IMR-90 (cell line): ENCODE measurements at regions not wholly inside any gene's neighbourhood (a gene's known extent, or its start where the extent isn't known, plus 50 kb on each side); places are given as distances from the start of the nearest gene placed in this dataset.

Experiments
- CEBPB ChIP-seq: IDR thresholded peaks from 2 replicates; pipeline ENCODE4 v1.6.1; 2012; ENCODE audit warnings: low read depth, low read length, improper control_type of control experiment
- CHD1 ChIP-seq: IDR thresholded peaks from 2 replicates; pipeline ENCODE4 v1.6.1; 2012; ENCODE audit warnings: low read depth, low read length, improper control_type of control experiment
- CTCF ChIP-seq: conservative IDR thresholded peaks from 2 replicates; pipeline ENCODE4 v1.5.1; 2012; ENCODE audit warnings: mild to moderate bottlenecking, low read depth, low read length, improper control_type of control experiment
- ELK1 ChIP-seq: fragments of 150-350 bp; IDR thresholded peaks from 2 replicates; pipeline ENCODE4 v1.6.1; 2016; ENCODE audit warnings: low read depth, mild to moderate bottlenecking, low read length, moderate library complexity, borderline replicate concordance
- FOS ChIP-seq: fragments of 150-350 bp; IDR thresholded peaks from 2 replicates; pipeline ENCODE4 v1.6.1; 2016; ENCODE audit warnings: low read depth, low read length
- MAFK ChIP-seq: IDR thresholded peaks from 2 replicates; pipeline ENCODE4 v1.6.1; 2012; ENCODE audit warnings: low read depth, low read length, improper control_type of control experiment
- MXI1 ChIP-seq: IDR thresholded peaks from 2 replicates; pipeline ENCODE4 v1.6.1; 2012; ENCODE audit warnings: low read depth, mild to moderate bottlenecking, low read length, moderate library complexity, borderline replicate concordance
- NFE2L2 ChIP-seq: fragments of 150-350 bp; IDR thresholded peaks from 2 replicates; pipeline ENCODE4 v1.6.1; 2016; ENCODE audit warnings: low read depth, mild to moderate bottlenecking, low read length
- POLR2A ChIP-seq: IDR thresholded peaks from 2 replicates; pipeline ENCODE4 v1.6.1; 2012; ENCODE audit warnings: mild to moderate bottlenecking, low read depth, low read length
- RAD21 ChIP-seq: IDR thresholded peaks from 2 replicates; pipeline ENCODE4 v1.6.1; 2012; ENCODE audit warnings: low read length, improper control_type of control experiment
- RCOR1 ChIP-seq: IDR thresholded peaks from 2 replicates; pipeline ENCODE4 v1.6.1; 2012; ENCODE audit warnings: mild to moderate bottlenecking, low read length, improper control_type of control experiment; ENCODE audit not compliant: insufficient replicate concordance
- RFX5 ChIP-seq: IDR thresholded peaks from 2 replicates; pipeline ENCODE4 v1.8.0; 2012; ENCODE audit warnings: low read depth, mild to moderate bottlenecking, low read length, moderate library complexity
- SMC3 ChIP-seq: fragments of 150-350 bp; IDR thresholded peaks from 2 replicates; pipeline ENCODE4 v1.6.1; 2016; ENCODE audit warnings: low read depth, mild to moderate bottlenecking, antibody characterized with exemption, low read length, moderate library complexity
- USF2 ChIP-seq: fragments of 150-350 bp; IDR thresholded peaks from 2 replicates; pipeline ENCODE4 v1.6.1; 2017; ENCODE audit warnings: mild to moderate bottlenecking, antibody characterized with exemption, low read length, low read depth

DNA sequence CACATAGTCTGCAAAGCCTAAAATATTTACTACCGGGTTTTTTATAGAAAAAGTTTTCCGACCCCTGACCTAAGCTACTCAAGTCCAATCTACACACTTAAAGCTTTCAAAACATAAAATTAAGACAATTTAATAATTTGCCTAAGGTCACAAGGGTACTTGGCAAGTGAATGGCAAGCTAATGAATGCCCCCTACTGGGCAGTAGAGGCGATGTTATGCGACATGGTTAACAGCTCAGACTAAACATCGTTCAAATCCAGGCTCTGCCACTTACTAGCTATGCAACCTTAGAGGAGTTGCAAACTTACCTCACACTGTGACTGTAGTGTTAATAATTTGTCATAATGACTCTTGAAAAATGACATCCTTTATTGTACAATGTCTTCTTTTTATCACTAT is 317.2 kb upstream of the NFIA start:
- TF ChIP-seq POLR2A = no peak
- TF ChIP-seq CTCF = peak; percentile 15; the same call in 1 of the 2 replicates
- no peak for TF ChIP-seq NFE2L2
- TF ChIP-seq RFX5 = no peak
- no peak for TF ChIP-seq ELK1
- TF ChIP-seq RAD21 = peak; percentile 20; the same call in 1 of the 2 replicates
- TF ChIP-seq SMC3 = no peak
- TF ChIP-seq FOS = no peak
- TF ChIP-seq RCOR1 = no peak
- no peak for TF ChIP-seq USF2
- TF ChIP-seq MXI1 = no peak
- no peak for TF ChIP-seq CHD1
- TF ChIP-seq MAFK = no peak
- no peak for TF ChIP-seq CEBPB
